Panc1 (cell line): ENCODE measurements at regions not wholly inside any gene's neighbourhood (a gene's known extent, or its start where the extent isn't known, plus 50 kb on each side); places are given as distances from the start of the nearest gene placed in this dataset.

Source experiments
- CTCF ChIP-seq: fragments of 450-650 bp; IDR thresholded peaks from 2 replicates; pipeline ENCODE4 v1.5.1; 2017; ENCODE audit warnings: mild to moderate bottlenecking
- POLR2AphosphoS5 ChIP-seq: IDR thresholded peaks from 2 replicates; pipeline ENCODE4 v1.6.1; 2012; ENCODE audit warnings: mild to moderate bottlenecking, low read depth, low read length, moderate library complexity
- TF ChIP-seq, protein P1 (sequence below), 2 experiments: IDR thresholded peaks; 2 replicates each; pipeline ENCODE4 v1.6.1; 2011 to 2012; ENCODE audit warnings: low read depth in 2 of 2, control low read depth in 1 of 2, low read length in 1 of 2, mild to moderate bottlenecking in 1 of 2, moderate library complexity in 1 of 2; ENCODE audit not compliant: insufficient read depth in 1 of 2

- TF ChIP-seq CTCF (no peak), POLR2AphosphoS5 (no peak)
- TF ChIP-seq, protein P1, sequence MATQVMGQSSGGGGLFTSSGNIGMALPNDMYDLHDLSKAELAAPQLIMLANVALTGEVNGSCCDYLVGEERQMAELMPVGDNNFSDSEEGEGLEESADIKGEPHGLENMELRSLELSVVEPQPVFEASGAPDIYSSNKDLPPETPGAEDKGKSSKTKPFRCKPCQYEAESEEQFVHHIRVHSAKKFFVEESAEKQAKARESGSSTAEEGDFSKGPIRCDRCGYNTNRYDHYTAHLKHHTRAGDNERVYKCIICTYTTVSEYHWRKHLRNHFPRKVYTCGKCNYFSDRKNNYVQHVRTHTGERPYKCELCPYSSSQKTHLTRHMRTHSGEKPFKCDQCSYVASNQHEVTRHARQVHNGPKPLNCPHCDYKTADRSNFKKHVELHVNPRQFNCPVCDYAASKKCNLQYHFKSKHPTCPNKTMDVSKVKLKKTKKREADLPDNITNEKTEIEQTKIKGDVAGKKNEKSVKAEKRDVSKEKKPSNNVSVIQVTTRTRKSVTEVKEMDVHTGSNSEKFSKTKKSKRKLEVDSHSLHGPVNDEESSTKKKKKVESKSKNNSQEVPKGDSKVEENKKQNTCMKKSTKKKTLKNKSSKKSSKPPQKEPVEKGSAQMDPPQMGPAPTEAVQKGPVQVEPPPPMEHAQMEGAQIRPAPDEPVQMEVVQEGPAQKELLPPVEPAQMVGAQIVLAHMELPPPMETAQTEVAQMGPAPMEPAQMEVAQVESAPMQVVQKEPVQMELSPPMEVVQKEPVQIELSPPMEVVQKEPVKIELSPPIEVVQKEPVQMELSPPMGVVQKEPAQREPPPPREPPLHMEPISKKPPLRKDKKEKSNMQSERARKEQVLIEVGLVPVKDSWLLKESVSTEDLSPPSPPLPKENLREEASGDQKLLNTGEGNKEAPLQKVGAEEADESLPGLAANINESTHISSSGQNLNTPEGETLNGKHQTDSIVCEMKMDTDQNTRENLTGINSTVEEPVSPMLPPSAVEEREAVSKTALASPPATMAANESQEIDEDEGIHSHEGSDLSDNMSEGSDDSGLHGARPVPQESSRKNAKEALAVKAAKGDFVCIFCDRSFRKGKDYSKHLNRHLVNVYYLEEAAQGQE (IDR thresholded peaks at IDR 0.05; ENCODE audit: insufficient read depth in 1 of 2, low read depth in 2 of 2, low read length in 1 of 2) = no peak
Measured at GRCh38 chr6:73951183-73951582, 255.2 kb downstream of the CD109 start.
